GM18508 (cell line): ENCODE measurements at regions not wholly inside any gene's neighbourhood (a gene's known extent, or its start where the extent isn't known, plus 50 kb on each side); places are given as distances from the start of the nearest gene placed in this dataset.

Source experiments
- ATAC-seq: cut with Tn5 transposase; IDR thresholded peaks from one replicate; pipeline ENCODE4 v1.9.1; 2021; ENCODE audit warnings: moderate number of reproducible peaks; ENCODE audit not compliant: insufficient read depth, unreplicated experiment

GRCh38 chr18:65422544-65423136, 328.2 kb upstream of the CDH7 start:
- ATAC-seq: no peak

GRCh38 chr18:65415098-65415497, 335.7 kb upstream of the CDH7 start:
- no peak for ATAC-seq

- no peak for ATAC-seq
Observed at GRCh38 chr18:65414501-65414900, 336.3 kb upstream of the CDH7 start.

GRCh38 chr18:65411061-65411460, 339.8 kb upstream of the CDH7 start:
- no peak for ATAC-seq

- no peak for ATAC-seq
Observed at GRCh38 chr18:65409261-65409660, 341.6 kb upstream of the CDH7 start.

- no peak for ATAC-seq
Observed at GRCh38 chr18:65403534-65403933, 347.3 kb upstream of the CDH7 start.

GRCh38 chr18:65399091-65399490, 351.7 kb upstream of the CDH7 start:
- no peak for ATAC-seq

- ATAC-seq: no peak
Observed at GRCh38 chr18:65398347-65399075, 352.3 kb upstream of the CDH7 start.

- ATAC-seq: no peak
Observed at GRCh38 chr18:65380986-65381385, 369.8 kb upstream of the CDH7 start.

- ATAC-seq: no peak
Observed at GRCh38 chr18:65380571-65380970, 370.2 kb upstream of the CDH7 start.

- no peak for ATAC-seq
Observed at GRCh38 chr18:65372904-65373303, 377.9 kb upstream of the CDH7 start.

GRCh38 chr18:65365245-65365980, 385.4 kb upstream of the CDH7 start:
- no peak for ATAC-seq

GRCh38 chr18:65363911-65364632, 386.7 kb upstream of the CDH7 start:
- ATAC-seq: no peak

GRCh38 chr18:65363011-65363410, 387.8 kb upstream of the CDH7 start:
- no peak for ATAC-seq

GRCh38 chr18:65359479-65359878, 391.3 kb upstream of the CDH7 start:
- ATAC-seq: no peak

- ATAC-seq: no peak
Observed at GRCh38 chr18:65358306-65358705, 392.5 kb upstream of the CDH7 start.

GRCh38 chr18:65352186-65352585, 398.6 kb upstream of the CDH7 start:
- no peak for ATAC-seq

- no peak for ATAC-seq
Observed at GRCh38 chr18:65349635-65350034, 401.2 kb upstream of the CDH7 start.

GRCh38 chr18:65347446-65347845, 403.4 kb upstream of the CDH7 start:
- no peak for ATAC-seq

- no peak for ATAC-seq
Observed at GRCh38 chr18:65346086-65346485, 404.7 kb upstream of the CDH7 start.

GRCh38 chr18:65343571-65343970, 407.2 kb upstream of the CDH7 start:
- ATAC-seq: no peak
